ENCODE measurements at regions not wholly inside any gene's neighbourhood (a gene's known extent, or its start where the extent isn't known, plus 50 kb on each side); places are given as distances from the start of the nearest gene placed in this dataset.

DNA sequence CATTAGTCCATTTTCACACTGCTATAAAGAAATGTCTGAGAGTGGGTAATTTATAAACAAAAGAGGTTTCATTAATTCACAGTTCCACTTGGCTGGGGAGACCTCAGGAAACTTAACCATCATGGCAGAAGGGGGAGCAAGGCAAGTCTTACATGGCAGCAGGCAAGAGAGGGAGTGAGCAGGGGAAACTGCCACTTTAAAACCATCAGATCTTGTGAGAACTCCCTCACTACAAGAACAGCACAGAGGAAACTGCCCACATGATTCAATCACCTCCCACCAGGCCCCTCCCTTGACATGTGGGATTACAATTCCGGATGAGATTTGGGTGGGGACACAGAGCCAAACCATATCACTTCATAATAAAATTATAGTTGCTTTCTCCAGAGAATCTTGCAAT, 365.5 kb upstream of the ID2 start:
- TF ChIP-seq, protein P1, sequence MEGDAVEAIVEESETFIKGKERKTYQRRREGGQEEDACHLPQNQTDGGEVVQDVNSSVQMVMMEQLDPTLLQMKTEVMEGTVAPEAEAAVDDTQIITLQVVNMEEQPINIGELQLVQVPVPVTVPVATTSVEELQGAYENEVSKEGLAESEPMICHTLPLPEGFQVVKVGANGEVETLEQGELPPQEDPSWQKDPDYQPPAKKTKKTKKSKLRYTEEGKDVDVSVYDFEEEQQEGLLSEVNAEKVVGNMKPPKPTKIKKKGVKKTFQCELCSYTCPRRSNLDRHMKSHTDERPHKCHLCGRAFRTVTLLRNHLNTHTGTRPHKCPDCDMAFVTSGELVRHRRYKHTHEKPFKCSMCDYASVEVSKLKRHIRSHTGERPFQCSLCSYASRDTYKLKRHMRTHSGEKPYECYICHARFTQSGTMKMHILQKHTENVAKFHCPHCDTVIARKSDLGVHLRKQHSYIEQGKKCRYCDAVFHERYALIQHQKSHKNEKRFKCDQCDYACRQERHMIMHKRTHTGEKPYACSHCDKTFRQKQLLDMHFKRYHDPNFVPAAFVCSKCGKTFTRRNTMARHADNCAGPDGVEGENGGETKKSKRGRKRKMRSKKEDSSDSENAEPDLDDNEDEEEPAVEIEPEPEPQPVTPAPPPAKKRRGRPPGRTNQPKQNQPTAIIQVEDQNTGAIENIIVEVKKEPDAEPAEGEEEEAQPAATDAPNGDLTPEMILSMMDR (IDR thresholded peaks at IDR 0.05), result no peak
- no peak for TF ChIP-seq EZH2 (IDR thresholded peaks at IDR 0.05)
